ENCODE measurements at regions not wholly inside any gene's neighbourhood (a gene's known extent, or its start where the extent isn't known, plus 50 kb on each side); places are given as distances from the start of the nearest gene placed in this dataset.

GRCh38 chr19:30118760-30119159 lies 176.7 kb downstream of the URI1 start:
- TF ChIP-seq CTCF (conservative IDR thresholded peaks at IDR 0.05 in 1 of 2, IDR thresholded peaks at IDR 0.05 in 1 of 2; ENCODE audit: extremely low read depth in 1 of 2, insufficient read depth in 1 of 2, low read depth in 1 of 2, low read length in 2 of 2): no peak
- TF ChIP-seq EZH2 (IDR thresholded peaks at IDR 0.05; ENCODE audit: borderline replicate concordance, low read length): no peak
